Astrocyte of the spinal cord (primary cell): ENCODE measurements at regions not wholly inside any gene's neighbourhood (a gene's known extent, or its start where the extent isn't known, plus 50 kb on each side); places are given as distances from the start of the nearest gene placed in this dataset.

ENCODE experiments used
- DNase-seq: peaks from one replicate; pipeline ENCODE4 v3.0.0; 2011; ENCODE audit warnings: low read depth, low spot score
- H3K4me3 ChIP-seq: 2 replicates; pipeline ENCODE4 v1.5.1; 2011; ENCODE audit warnings: low read depth, mild to moderate bottlenecking, low read length, moderate library complexity
- CTCF ChIP-seq: IDR thresholded peaks from 2 replicates; pipeline ENCODE4 v1.5.1; 2012; ENCODE audit warnings: low read depth, mild to moderate bottlenecking, low read length, inconsistent platforms
- in situ Hi-C: cut with HindIII; loops from 2 replicates; pipeline ENCODE4 v1.10.0; 2017; ENCODE audit warnings: low sequenced_read_pairs

DNA sequence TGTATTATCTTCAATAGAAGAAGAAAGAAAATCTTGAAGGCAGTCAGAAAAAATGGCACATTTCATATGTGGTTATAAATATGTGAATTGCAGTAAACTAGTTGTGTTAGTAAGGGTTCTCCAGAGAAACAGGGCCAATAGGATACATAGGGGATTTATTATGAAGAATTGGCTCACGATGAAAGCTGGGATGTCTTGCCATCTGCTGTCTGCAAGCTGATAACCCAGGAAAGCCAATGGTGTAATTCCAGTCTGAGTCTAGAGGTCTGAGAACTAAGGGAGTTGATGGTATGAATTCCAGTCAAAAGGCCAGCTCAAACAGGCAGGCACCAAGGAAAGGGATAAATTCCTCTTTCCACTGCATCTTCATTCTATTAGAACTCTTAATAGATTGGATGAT, 362.4 kb downstream of the KCNJ3 start:
- no peak overlapping the region for H3K4me3 ChIP-seq
- no peak for DNase-seq
- no peak for TF ChIP-seq CTCF

DNA sequence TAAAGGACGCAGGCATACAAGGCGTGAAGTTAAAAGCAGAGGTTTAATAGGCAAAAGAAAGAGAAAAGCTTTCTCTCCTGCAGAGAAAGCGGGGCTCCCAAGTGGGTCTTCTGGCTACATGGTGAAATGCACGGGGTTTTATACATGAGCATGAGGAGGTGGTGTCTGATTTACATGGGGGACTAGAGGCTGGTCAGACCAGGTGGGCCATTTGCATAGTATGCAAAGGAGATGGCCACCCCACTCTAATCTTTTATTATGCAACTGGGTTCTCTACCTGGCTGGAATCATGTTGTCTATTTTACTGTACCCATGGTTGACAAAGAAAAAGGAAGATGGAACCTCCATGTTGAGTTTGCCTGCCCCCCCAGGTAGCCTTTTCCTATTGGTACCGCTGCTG, 356.2 kb downstream of the KCNJ3 start:
- no peak overlapping the region for H3K4me3 ChIP-seq
- TF ChIP-seq CTCF: no peak
- in situ Hi-C loops: no loop called here
- no peak for DNase-seq

More for the DNA sequence above, 362.4 kb downstream of the KCNJ3 start:
- in situ Hi-C loops: no loop called here

DNA sequence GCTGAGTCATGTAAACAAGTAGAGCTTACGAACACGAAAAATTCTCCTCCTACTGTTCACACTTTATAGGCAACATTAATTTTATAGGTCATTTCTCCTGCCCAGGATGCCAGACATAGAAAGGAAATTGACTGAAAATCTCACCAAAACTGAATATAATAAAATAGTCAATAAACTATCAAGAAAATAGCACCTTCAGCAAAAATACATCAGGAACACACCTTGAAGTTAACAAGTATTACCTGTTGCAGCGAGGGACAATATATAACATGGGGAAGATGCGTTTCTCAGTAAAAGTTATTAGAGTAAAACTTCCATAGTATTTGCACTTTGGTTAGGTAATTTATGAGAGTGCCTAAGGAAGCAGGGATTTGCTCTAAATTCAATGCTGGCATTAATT, 344.6 kb downstream of the KCNJ3 start:
- no peak overlapping the region for H3K4me3 ChIP-seq
- DNase-seq: no peak
- in situ Hi-C loops: no loop called here
- no peak for TF ChIP-seq CTCF

DNA sequence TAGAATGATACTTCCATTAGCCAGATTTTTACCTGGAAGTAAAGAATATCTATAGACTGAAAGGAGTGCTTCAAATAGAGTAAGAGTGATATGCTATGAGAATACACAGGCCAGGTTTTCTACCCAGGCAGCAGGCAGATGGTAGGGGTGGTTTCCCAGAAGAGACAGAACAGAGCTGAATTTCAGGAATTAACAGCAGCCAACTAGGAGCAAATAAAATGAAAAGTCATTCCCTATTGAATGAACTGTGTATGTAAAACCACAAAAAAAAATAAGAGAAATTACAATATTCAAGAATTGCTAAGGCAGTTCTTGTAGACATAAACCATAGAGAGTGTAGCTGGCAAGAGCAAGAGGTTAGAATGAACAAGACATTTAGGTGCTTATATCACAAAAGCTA, 336.8 kb downstream of the KCNJ3 start:
- H3K4me3 ChIP-seq: no peak overlapping the region
- in situ Hi-C loops: no loop called here
- DNase-seq: no peak
- no peak for TF ChIP-seq CTCF

GRCh38 chr2:155033652-155034051, 335.2 kb downstream of the KCNJ3 start:
- H3K4me3 ChIP-seq: no peak overlapping the region
- in situ Hi-C loops: no loop called here
- no peak for DNase-seq
- no peak for TF ChIP-seq CTCF

GRCh38 chr2:155030296-155030695, 331.8 kb downstream of the KCNJ3 start:
- no peak for TF ChIP-seq CTCF
- in situ Hi-C loops: no loop called here
- DNase-seq: no peak
- H3K4me3 ChIP-seq: no peak overlapping the region

- no peak for TF ChIP-seq CTCF
- in situ Hi-C loops: no loop called here
These were observed 328.2 kb downstream of the KCNJ3 start for GRCh38 chr2:155026651-155027174.

More at GRCh38 chr2:155026651-155027174, 328.2 kb downstream of the KCNJ3 start:
- DNase-seq: no peak
- no peak overlapping the region for H3K4me3 ChIP-seq
